Smooth muscle cell (in vitro differentiated cells): ENCODE measurements at regions not wholly inside any gene's neighbourhood (a gene's known extent, or its start where the extent isn't known, plus 50 kb on each side); places are given as distances from the start of the nearest gene placed in this dataset.

ENCODE experiments used
- DNase-seq: peaks from one replicate; lab custom pipeline; 2025; ENCODE audit not compliant: unreplicated experiment; lab: John Stamatoyannopoulos, UW
- H2AFZ ChIP-seq: fragments of 200-600 bp; sonication (generic); 2 replicates; pipeline ENCODE4 v1.6.0; 2016; ENCODE audit warnings: antibody characterized with exemption, low read depth, mild to moderate bottlenecking
- H3F3A ChIP-seq: fragments of 200-600 bp; sonication (generic); 2 replicates; pipeline ENCODE4 v1.6.0; 2017; ENCODE audit warnings: antibody characterized with exemption, low read depth
- H3K27ac ChIP-seq: fragments of 200-600 bp; sonication (generic); 2 replicates; pipeline ENCODE4 v1.5.1; 2016; ENCODE audit warnings: low read depth, mild to moderate bottlenecking
- H3K27me3 ChIP-seq: fragments of 200-600 bp; sonication (generic); 2 replicates; pipeline ENCODE4 v1.6.1; 2016; ENCODE audit warnings: low read depth, mild to moderate bottlenecking
- H3K36me3 ChIP-seq: fragments of 200-600 bp; sonication (generic); 2 replicates; pipeline ENCODE4 v1.5.1; 2016; ENCODE audit warnings: low read depth
- H3K4me1 ChIP-seq: fragments of 200-600 bp; sonication (generic); 2 replicates; pipeline ENCODE4 v1.5.1; 2016; ENCODE audit warnings: low read depth
- H3K4me2 ChIP-seq: fragments of 200-600 bp; sonication (generic); 2 replicates; pipeline ENCODE4 v1.6.0; 2016; ENCODE audit warnings: mild to moderate bottlenecking
- H3K4me3 ChIP-seq: fragments of 200-600 bp; sonication (generic); 2 replicates; pipeline ENCODE4 v1.5.1; 2016; ENCODE audit warnings: mild to moderate bottlenecking
- H3K79me2 ChIP-seq: fragments of 200-600 bp; sonication (generic); 2 replicates; pipeline ENCODE4 v1.6.0; 2016; ENCODE audit warnings: low read depth, mild to moderate bottlenecking
- H3K9ac ChIP-seq: fragments of 200-600 bp; sonication (generic); 2 replicates; pipeline ENCODE4 v1.6.0; 2016; ENCODE audit warnings: low read depth
- H3K9me3 ChIP-seq: fragments of 200-600 bp; sonication (generic); replicated peaks from 2 replicates; pipeline ENCODE4 v1.5.1; 2016; ENCODE audit warnings: low read depth
- H4K20me1 ChIP-seq: fragments of 200-600 bp; sonication (generic); 2 replicates; pipeline ENCODE4 v1.6.0; 2016; ENCODE audit warnings: low read depth
- WGBS: methylation state at CpG from one replicate; pipeline ENCODE4 v1.1.7; 2016; ENCODE audit warnings: low lambda C conversion rate; 5-methylcytosine and 5-hydroxymethylcytosine counted together
- TF ChIP-seq, protein P1 (sequence below): fragments of 200-600 bp; sonication (generic); IDR thresholded peaks from 2 replicates; pipeline ENCODE4 v1.5.1; 2017; ENCODE audit warnings: borderline replicate concordance, mild to moderate bottlenecking, antibody characterized with exemption; ENCODE audit not compliant: insufficient read depth, poor library complexity, severe bottlenecking

DNA sequence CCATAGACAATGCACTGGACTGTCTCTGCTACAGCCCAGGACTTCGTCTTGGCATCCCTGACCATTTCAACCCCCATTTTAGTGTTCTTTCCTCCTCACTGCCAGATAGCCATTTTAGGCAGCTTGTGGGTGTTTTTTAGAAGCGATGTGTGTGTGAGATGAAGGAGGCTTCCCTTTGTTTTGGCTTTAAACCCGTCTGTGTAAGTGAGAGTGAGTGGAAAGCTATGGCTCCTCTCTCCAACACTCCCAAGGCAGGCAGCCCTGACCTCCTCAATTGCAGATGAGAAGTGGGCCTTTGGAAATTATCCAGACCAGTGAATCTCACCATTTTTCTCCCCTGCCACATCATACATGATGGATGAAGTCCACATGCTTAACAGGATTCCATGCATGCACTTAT, 70.3 kb upstream of the PGBD5 start:
- H3K36me3 ChIP-seq = no peaks in the 10 kb centered on the region
- H3K9me3 ChIP-seq = no peaks in the 10 kb centered on the region
- no peak overlapping the region for H3K9ac ChIP-seq
- no peaks in the 10 kb centered on the region for H3K4me1 ChIP-seq
- no peak overlapping the region for H3K4me2 ChIP-seq
- H3K79me2 ChIP-seq = no peaks in the 10 kb centered on the region
- no peaks in the 10 kb centered on the region for H3F3A ChIP-seq
- no peak overlapping the region for H3K27ac ChIP-seq
- H4K20me1 ChIP-seq = no peaks in the 10 kb centered on the region
- no peak overlapping the region for H3K4me3 ChIP-seq
- H3K27me3 ChIP-seq = peaks cover 35% of the 10 kb centered on the region
- no peak overlapping the region for H2AFZ ChIP-seq
- TF ChIP-seq, protein P1, sequence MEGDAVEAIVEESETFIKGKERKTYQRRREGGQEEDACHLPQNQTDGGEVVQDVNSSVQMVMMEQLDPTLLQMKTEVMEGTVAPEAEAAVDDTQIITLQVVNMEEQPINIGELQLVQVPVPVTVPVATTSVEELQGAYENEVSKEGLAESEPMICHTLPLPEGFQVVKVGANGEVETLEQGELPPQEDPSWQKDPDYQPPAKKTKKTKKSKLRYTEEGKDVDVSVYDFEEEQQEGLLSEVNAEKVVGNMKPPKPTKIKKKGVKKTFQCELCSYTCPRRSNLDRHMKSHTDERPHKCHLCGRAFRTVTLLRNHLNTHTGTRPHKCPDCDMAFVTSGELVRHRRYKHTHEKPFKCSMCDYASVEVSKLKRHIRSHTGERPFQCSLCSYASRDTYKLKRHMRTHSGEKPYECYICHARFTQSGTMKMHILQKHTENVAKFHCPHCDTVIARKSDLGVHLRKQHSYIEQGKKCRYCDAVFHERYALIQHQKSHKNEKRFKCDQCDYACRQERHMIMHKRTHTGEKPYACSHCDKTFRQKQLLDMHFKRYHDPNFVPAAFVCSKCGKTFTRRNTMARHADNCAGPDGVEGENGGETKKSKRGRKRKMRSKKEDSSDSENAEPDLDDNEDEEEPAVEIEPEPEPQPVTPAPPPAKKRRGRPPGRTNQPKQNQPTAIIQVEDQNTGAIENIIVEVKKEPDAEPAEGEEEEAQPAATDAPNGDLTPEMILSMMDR = no peak
- 87% methylated on average over 3 of the region's 3 CpGs for WGBS
- no peak for DNase-seq

DNA sequence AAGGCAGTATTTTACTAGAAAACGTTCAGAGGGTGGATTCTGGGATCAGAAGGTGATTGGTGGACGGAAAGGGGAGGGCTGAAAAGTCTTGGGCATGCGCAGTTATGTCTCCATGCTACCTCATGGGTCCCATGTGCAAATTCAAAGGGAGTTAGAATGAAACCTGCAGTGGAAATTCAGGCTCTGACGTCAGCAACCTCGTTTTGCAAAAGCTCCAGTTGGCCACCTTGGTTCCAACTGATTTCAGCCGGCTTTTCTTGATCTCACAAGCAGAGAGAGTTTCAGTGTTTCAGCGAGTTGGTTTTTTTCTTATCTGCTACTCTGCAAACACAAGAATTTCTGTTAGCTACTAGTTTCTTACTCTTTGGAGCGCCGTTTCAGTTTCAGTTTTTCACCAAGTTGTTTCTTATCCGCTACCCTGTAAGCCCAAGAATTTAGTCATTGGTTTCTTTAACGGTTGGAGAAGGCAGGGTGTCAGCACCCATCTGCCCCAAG, 69.8 kb upstream of the PGBD5 start:
- H3F3A ChIP-seq = no peaks in the 10 kb centered on the region
- no peaks in the 10 kb centered on the region for H4K20me1 ChIP-seq
- H3K79me2 ChIP-seq = no peaks in the 10 kb centered on the region
- no peak overlapping the region for H3K4me2 ChIP-seq
- no peaks in the 10 kb centered on the region for H3K4me1 ChIP-seq
- H2AFZ ChIP-seq = no peak overlapping the region
- no peak overlapping the region for H3K9ac ChIP-seq
- TF ChIP-seq, protein P1 = no peak
- no peaks in the 10 kb centered on the region for H3K9me3 ChIP-seq
- DNase-seq = no peak
- H3K27ac ChIP-seq = no peak overlapping the region
- WGBS = 81% methylated on average over 11 of the region's 11 CpGs
- H3K27me3 ChIP-seq = peaks cover 35% of the 10 kb centered on the region
- H3K36me3 ChIP-seq = no peaks in the 10 kb centered on the region
- H3K4me3 ChIP-seq = no peak overlapping the region

DNA sequence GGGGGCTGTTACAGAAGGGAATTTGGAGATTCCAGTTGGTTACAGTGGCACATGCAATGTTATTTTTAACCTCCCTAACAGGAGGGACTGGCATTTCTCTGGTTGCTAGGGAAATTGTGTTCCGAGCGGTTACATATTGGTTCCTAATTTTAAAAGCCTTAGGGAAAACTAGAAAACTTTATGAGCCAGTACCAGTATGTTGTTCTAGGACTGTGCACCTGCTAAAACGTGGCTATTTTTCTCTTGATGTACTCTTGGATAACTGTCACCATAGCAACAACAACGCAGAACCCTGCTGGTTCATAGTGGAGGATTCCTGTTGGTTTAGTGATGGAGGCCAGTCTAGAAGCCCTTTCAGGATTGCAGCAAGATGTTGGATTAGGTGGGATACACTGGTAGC, 68.9 kb upstream of the PGBD5 start:
- Histone ChIP-seq H2AFZ (no peak overlapping the region), H3K27ac (no peak overlapping the region), H3F3A (no peaks in the 10 kb centered on the region), H3K4me3 (no peak overlapping the region), H3K27me3 (peaks cover 37% of the 10 kb centered on the region), H4K20me1 (no peaks in the 10 kb centered on the region), H3K9ac (no peak overlapping the region), H3K4me1 (no peaks in the 10 kb centered on the region), H3K36me3 (no peaks in the 10 kb centered on the region), H3K4me2 (no peak overlapping the region), H3K9me3 (no peaks in the 10 kb centered on the region), H3K79me2 (no peaks in the 10 kb centered on the region)
- 90% methylated on average over 4 of the region's 4 CpGs for WGBS
- TF ChIP-seq, protein P1 = no peak
- no peak for DNase-seq

DNA sequence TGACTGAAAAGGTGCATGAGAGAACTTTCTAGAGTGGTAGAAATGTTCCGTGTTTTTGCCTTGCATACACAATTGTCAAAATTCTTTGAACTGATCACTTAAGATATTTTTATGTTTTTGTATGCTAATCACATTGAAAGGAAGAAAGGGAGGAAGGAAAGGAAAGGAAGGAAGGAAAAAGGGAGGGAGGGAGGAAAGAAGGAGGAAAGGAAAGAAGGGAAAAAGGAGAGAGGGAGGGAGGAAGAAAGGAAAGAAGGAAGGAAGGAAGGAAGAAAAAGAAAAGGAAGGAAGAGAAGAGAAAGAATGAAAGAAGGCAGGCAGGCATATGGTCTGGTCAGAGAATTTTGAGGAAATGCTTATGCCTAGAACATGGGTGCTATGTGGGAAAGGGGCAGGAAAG, 68.4 kb upstream of the PGBD5 start:
- Histone ChIP-seq H3K4me2 (no peak overlapping the region), H3K9me3 (no peaks in the 10 kb centered on the region), H2AFZ (no peak overlapping the region), H3K27me3 (peaks cover 40% of the 10 kb centered on the region), H3K4me3 (no peak overlapping the region), H3F3A (no peaks in the 10 kb centered on the region), H3K9ac (no peak overlapping the region), H4K20me1 (no peaks in the 10 kb centered on the region), H3K36me3 (no peaks in the 10 kb centered on the region), H3K4me1 (no peaks in the 10 kb centered on the region), H3K79me2 (no peaks in the 10 kb centered on the region), H3K27ac (no peak overlapping the region)
- TF ChIP-seq, protein P1 = no peak
- 84% methylated on average over 1 of the region's 1 CpG for WGBS
- no peak for DNase-seq
